M059J (cell line): ENCODE measurements at regions not wholly inside any gene's neighbourhood (a gene's known extent, or its start where the extent isn't known, plus 50 kb on each side); places are given as distances from the start of the nearest gene placed in this dataset.
"Not testable (repeated sequence)": the region's sequence is repeated elsewhere in the genome, so short reads cannot be mapped to it uniquely, and the experiment has no call there.

Experiments
- DNase-seq: peaks from one replicate; pipeline ENCODE4 v3.0.0-alpha.2; 2012; ENCODE audit warnings: low read depth

DNA sequence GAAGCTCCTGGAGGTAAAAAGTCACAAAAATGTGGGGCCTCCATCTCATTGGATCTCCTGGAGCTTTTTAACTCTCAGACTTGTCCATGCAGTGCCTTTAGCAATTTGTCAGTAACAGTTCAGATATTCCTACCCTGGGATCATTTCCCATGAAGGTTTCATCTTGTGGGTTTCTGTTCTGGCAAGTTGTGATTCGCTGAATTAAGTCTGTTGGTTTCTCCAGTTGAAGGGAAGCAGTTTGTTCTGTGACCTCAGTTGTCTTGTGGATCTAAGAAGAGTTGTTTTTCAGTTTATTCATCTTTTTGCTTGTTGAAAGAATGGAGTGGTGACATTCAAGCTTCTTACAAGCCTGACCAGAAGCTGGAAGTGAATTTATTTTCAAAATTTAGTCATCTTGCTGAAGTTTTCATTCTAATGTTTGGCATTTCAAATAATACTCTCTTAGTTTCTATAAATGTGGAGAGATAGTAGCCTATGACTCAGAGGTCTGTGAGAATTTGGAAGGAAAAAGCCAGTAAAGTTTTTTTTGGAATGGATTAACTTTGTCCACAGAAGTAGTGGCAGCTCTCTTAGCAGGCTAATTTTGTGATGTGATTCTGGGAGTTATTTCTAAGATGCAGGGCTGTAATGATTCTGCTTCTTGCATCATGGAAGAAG is 120.1 kb upstream of the CSNK1A1L start:
- peak; percentile 42 for DNase-seq

DNA sequence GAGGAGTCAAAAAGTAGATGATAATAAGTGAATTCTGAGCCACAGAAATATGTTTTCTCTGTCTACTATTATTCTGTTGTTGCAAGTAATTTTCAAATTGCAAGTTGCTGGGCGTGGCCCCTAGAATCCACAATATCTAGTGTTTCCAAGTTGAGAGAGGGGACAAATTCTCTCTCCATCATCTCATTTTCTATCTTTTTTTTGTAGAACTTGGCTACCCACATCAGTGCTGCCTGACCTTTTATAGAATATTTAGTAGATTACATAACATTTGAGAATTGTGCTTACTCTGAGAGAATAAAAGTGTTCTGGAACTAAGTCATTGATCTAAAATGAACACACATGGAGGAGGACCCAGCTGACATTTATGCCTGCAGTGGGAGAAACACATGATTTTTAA is 110.9 kb upstream of the CSNK1A1L start:
- no peak for DNase-seq

- no peak for DNase-seq
Observed at GRCh38 chr13:37212826-37213225, 107.4 kb upstream of the CSNK1A1L start.

- DNase-seq: no peak
Observed at GRCh38 chr13:37211487-37211886, 106.0 kb upstream of the CSNK1A1L start.

- DNase-seq: peak; percentile 38
Observed at GRCh38 chr13:37209621-37210580, 104.4 kb upstream of the CSNK1A1L start.

DNA sequence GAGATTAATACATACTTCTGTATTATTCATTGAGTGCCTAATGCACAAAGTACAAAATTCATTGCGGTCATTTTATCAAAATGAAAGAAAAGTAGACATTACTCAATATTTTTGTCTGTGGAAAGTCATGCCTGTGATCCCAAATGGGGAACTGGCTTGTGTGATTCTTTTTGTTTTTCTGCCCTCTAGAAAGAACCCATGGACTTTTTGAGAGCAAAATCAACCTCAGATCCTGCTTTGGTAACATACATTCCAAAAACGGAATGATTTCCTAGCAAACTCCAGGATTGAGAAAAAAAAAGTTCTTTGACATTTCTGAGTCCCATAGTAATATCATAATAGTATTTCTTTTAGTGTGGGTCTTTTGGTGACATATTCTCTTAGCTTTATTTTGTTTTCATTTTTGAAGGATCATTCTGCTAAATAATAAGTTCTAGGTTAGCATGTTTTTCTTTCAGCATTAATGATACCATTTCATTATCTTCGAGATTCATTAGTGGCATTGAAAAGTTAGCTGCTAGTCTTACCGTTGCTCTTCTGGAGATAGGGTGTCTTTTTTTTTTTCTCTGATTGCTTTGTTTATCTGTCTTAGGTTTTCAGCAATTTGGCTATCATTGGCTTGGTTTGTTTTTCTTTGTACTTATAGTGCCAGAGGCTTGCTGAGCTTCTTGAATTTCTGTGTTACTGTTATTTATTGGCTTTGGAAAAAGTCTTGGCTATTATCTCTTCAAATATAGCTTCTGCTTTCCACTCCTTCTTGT is 102.4 kb upstream of the CSNK1A1L start:
- no peak for DNase-seq

GRCh38 chr13:37202264-37202663 is 96.8 kb upstream of the CSNK1A1L start:
- DNase-seq: peak; percentile 38

DNA sequence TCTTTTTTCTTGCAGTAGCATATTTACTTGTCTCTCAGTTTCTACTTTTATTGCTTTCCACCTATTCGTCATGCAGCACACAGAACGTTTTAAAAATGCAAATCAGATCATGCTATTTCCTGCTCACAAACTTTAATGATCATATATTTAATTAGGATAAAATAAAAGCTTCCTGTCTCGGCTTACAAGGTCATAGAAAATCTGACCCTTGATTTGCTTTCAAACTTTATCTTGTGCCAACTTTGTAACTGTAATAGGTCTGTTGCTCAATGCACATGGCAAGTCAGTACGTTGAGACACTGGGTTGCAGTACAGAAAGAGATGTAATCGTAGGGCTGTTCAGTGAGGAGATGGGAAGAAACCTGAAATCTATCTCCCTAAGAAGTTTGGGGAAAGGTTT is 95.6 kb upstream of the CSNK1A1L start:
- DNase-seq: peak; percentile 34

DNA sequence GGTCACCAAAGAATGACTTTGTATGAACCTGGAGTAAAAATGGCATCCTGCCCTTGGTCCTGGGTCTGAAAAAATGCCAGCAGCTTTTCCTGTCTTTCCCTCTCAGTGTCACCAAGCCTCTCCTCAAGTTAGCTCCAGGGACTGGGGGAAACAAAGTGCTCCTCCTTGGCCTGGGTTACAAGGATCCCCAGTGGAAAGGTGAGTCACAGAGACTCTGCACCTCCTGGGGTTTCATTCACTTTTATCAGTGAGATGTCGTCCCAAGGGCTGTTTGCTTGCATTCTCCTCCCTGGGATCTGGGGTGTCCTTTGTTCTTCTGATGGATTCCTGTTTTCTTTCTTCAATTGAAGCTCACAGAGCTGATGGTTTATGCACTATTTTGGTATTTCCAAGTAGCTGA is 93.2 kb upstream of the CSNK1A1L start:
- peak; percentile 56 for DNase-seq

DNA sequence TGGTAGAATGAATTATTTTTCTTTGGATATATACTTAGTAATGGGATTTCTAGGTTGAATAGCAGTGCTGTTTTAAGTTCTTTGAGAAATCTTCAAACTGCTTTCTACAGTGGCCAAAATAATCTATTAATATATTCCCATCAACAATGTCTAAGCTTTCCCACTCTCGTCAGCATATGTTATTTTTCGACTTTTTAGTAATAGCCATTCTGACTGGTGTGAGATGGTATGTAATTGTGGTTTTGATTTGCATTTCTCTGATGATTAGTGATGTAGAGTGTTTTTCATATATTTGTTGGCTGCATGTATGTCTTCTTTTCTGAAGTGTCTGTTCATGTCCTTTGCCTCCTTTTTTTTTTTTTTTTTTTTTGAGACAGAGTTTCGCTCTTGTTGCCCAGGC is 90.2 kb upstream of the CSNK1A1L start:
- DNase-seq: no peak

DNA sequence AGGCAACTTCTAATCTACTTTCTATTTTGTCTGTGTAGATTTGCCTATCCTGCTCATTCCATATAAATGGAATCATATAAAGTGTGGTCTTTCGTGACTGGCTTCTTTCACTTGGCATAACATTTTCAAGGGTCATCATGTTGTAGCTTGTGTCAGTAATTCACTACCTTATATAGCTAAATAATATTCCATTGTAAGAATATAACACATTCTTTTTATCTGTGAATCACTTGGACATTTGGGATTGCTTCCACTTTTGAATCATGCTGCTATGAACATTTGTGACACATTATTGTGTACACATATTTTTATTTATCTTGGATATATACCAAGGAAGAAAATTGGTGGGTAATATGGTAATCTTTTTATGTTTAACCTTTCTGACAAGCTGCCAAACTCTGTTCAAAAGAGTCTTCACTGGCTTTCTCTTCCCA is 89.0 kb upstream of the CSNK1A1L start:
- peak; percentile 78 for DNase-seq

GRCh38 chr13:37192956-37193355 is 87.5 kb upstream of the CSNK1A1L start:
- DNase-seq: no peak

- DNase-seq: peak; percentile 32
Observed at GRCh38 chr13:37187621-37188020, 82.2 kb upstream of the CSNK1A1L start.

- DNase-seq: peak; percentile 93
Observed at GRCh38 chr13:37187105-37187504, 81.6 kb upstream of the CSNK1A1L start.

DNA sequence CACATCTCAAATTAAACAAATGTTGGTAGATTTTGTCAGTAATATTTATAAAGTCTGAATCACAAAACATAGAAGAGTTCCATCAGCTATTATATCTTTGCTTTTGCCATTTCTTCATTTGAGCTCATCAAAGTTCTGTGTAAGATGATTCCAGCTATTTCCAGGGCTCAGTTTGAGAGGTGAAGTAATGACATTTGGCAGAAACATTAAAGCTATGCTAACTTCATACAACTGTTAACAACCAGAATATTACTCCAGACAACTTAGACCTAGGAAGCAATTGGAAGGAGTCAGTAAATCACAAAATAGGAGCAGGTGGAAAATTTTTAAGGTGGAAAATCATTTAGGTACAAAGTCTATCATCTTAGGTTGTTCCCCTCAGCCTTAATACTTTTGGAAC is 76.2 kb upstream of the CSNK1A1L start:
- DNase-seq: no peak

DNA sequence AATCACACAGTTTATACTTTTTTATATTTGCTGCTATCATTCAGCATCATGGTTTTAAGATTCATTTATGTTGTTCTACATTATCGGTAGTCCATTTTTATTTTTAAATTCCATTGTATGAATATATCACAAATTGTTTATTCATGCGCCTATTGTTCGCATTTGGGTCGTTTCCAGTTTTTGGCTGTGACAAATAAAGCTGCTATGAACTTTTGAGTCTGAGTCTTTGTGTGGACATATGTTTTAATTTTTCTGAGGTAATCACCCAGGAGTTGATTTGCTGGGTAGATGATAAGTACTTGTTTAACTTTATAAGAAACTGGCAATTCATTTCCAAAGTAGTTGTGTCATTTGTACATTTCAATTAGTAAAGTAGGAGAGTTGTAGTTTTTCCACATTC is 74.2 kb upstream of the CSNK1A1L start:
- no peak for DNase-seq

- DNase-seq: no peak
Observed at GRCh38 chr13:37177125-37177524, 71.7 kb upstream of the CSNK1A1L start.

GRCh38 chr13:37175996-37176395 is 70.5 kb upstream of the CSNK1A1L start:
- peak; percentile 52 for DNase-seq

DNA sequence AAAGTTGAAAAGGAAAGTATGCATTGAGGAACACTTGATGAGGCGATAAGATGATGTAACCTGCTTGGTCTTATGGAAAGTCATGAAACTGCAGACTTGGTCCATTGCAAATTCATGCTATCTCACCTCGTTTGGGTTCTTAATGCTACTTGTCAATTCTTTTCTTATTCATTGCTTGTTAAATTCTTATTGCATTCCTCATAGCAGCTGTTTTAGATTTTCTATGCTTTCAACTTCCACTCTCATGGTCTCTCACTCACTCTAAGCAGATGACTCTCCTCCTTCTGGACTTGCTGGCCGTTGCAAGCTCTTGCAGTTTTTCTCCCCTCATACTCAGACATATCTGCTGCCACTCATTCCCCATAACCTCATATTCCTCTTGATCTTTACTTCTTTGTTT is 67.8 kb upstream of the CSNK1A1L start:
- peak; percentile 51 for DNase-seq

DNA sequence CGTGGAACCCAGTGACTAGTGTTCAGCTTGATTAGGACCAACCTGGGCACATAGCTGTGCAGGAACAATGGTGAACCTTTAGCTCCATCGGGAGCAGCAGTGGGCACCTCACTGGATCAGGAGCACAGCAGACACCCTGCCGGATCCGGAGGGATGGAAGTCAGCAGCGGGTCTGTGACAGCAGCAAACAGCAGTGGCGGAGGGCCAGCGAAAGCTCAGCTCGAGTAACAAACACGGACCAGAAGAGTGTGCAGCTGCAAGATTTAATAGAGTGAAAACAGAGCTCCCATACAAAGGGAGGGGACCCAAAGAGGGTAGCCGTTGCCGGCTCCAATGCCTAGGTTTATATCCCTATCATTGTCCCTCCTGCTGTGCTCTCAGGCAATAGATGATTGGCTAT is 66.8 kb upstream of the CSNK1A1L start:
- DNase-seq: not testable (repeated sequence)

DNA sequence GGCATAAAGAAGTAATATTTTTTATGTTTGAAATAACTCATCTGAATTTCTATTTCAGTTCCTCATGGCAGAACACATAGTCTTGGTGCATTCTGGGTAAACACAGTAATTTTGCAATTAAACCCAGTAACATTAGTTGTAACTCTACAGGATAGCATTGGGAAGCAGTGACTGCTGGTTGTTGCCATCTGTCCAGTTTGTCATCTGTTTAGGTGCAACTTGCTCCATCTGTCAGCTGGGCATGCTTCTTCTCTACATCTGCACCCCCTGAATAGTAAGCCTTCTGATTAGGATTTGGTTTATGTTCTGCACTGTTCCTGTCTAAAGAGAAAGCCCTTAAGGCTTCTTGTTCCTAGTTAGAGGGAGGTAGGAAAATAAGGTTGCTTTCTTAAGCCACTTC is 63.5 kb upstream of the CSNK1A1L start:
- DNase-seq: no peak

GRCh38 chr13:37168151-37168550 is 62.7 kb upstream of the CSNK1A1L start:
- DNase-seq: no peak
